Inflammatory macrophage treated with lipopolysaccharide for 1 hour (primary cell): ENCODE measurements at regions not wholly inside any gene's neighbourhood (a gene's known extent, or its start where the extent isn't known, plus 50 kb on each side); places are given as distances from the start of the nearest gene placed in this dataset.
"Not testable (repeated sequence)": the region's sequence is repeated elsewhere in the genome, so short reads cannot be mapped to it uniquely, and the experiment has no call there.

Experiments
- DNase-seq, 2 donors: peaks; one replicate each; pipeline ENCODE4 v3.0.0-alpha.2; 2020 to 2022

DNA sequence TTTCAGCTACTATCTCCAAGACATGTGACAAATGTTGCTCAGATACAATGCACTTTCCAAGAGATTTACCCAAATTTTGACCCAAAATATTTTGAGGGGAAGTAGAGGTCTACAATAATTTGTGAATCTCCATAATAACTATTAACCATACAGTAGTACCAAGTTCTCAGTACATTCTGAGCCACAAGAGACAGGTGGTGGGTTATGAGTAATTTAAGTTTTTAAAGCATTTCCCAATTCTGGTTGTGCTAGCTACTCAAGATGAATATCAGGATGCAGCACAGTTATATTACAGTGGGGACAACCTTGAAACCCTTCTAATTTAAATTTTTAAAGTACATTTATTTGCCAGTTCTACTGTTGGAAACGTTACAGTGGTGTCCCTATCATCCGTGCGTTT is 92.2 kb upstream of the MITF start:
- DNase-seq = no peak

GRCh38 chr3:69646287-69647067 is 92.8 kb upstream of the MITF start:
- DNase-seq = no peak

DNA sequence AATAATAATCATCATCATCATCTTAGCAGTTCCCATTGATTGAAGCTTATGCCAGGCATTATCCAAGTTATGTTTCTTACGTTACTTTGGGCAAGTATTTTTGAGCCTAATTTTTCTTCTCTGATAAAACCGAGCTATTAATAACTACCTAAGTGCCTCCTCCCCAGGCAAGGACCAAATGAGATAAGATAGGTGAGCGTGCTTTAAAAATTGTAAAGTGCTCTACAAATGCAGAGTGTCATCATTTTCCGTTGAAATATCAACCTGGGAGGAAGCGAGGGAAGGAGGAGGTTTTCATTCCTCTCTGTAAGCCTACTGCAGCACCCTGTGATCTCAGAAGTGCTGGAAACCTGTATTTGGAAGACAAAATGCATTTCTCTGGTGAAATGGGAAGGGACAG is 96.7 kb upstream of the MITF start:
- DNase-seq = no peak

DNA sequence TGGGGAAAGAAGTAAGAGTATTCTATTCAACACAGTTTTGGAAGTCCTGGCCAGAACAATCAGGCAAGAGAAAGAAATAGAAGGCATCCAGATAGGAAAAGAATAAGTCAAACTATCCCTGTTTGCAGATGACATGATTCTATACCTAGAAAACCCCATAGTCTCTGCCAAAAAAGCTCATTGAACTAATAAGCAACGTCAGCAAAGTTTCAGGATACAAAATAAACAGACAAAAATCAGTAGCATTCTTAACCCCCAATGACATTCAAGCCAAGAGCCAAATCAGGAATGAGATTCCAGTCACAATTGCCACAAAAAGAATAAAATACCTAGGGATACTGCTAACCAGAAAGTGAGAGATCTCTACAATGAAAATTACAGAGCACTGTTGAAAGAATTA is 99.4 kb upstream of the MITF start:
- DNase-seq = no peak

GRCh38 chr3:69628951-69629350 is 110.3 kb upstream of the MITF start:
- no peak for DNase-seq

GRCh38 chr3:69613286-69613685 is 126.0 kb upstream of the MITF start:
- no peak for DNase-seq

GRCh38 chr3:69612791-69613190 is 126.5 kb upstream of the MITF start:
- DNase-seq = peak; percentile 23 to 47

DNA sequence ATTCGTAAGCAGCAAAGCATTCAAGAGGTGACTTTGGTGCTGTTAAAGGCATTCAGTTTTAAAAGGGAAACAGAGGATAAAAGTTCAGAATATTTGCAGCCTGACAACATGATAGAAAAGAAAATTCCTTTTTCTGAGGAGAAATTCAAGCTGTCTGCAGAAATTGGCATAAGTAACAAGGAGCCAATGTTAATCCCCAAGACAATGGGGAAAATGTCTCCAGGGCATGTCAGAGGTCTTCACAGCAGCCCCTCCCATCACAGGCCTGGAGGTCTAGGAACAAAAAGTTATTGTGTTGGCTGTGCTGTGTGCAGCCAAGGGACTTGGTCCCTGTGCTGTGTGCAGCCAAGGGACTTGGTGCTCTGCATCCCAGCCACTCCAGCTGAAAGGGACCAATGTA is 129.7 kb upstream of the MITF start:
- not testable (repeated sequence) for DNase-seq

DNA sequence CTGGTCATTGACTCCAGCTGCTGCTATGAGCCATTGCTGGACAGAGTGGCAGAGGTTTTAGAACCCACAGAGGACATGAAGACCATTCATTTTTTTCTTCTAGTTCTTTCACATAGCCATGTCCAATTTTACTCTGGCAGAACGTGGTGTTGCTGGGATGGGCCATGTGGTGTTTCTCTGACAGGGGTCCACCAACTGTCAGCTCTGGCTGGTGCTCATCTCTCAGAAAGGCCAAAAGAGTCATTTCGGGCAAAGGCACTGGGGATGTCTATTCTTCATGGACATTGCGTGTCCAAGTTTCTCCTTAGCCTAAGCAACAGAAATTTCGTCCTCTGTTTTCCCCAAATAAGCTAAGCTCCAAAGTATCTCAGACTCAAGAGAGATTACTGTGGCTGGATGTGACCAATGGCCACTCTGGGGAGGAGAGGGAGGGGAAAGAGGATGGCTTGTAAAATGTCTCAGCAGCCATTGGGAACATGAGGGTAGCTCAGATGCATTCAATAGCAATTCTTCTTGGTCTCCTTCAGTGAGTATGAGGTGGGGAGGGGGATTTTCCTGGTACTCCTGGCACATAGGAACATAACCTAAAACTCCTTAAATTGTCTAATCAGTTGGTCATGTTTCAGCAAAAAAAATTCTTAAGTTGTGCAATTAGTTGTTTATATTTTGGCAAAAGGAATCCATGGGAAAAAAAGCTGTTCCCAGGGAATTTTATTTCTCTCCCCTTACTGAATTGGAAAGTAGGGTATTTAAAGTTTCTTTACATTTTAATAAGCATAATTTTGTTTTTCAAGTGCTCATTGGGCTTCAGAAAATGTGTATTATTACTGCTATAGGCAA is 131.6 kb upstream of the MITF start:
- DNase-seq = peak in 1 of 2 donors; percentile 1

DNA sequence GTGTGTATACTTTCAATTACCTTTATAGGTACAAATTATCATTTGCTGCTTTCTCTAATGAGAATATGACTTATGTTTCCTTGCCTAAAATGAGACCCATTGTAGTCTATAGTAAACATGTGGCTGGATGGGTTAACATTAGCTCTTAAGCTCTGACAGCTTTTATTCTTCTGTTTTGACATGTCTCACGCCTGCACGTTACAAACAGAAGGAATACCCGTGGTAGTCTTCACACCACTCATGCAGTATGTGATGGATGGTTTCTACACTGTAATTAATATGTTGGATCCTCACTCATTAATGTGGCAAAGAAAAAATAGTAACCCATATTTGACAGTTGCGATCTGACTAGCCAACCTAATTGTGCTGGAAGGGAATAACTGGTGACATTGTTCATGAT is 133.4 kb upstream of the MITF start:
- DNase-seq = no peak

GRCh38 chr3:69604735-69605450 is 134.4 kb upstream of the MITF start:
- DNase-seq = no peak

- no peak for DNase-seq
These were observed 137.2 kb upstream of the MITF start for GRCh38 chr3:69602112-69602511.

GRCh38 chr3:69594286-69594685 is 145.0 kb upstream of the MITF start:
- peak in 1 of 2 donors; percentile 19 for DNase-seq

GRCh38 chr3:69591164-69591736 is 148.0 kb upstream of the MITF start:
- no peak for DNase-seq

GRCh38 chr3:69590111-69590510 is 149.2 kb upstream of the MITF start:
- DNase-seq = no peak

GRCh38 chr3:69588170-69588569 is 151.1 kb upstream of the MITF start:
- DNase-seq = no peak

- no peak for DNase-seq
These were observed 153.8 kb upstream of the MITF start for GRCh38 chr3:69585472-69585871.

DNA sequence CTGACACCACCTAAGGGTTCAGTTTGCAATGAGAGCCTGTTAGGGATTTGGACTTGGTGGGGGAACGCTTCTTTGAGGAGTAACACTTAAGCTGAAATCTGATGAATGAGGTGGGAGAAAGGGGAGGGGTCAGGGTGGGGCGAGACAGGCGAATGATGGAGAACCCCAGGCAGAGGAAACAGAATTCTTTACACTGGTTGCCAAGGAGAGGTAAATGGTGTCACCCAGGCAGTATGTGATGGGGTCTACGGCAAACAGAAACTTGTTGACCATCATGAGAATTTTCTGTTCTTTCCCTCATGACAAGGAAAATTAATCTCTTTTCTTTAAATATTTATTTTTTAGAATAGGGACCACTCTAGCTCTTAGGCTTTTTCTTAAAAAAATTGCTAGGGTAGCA is 157.2 kb upstream of the MITF start:
- no peak for DNase-seq

DNA sequence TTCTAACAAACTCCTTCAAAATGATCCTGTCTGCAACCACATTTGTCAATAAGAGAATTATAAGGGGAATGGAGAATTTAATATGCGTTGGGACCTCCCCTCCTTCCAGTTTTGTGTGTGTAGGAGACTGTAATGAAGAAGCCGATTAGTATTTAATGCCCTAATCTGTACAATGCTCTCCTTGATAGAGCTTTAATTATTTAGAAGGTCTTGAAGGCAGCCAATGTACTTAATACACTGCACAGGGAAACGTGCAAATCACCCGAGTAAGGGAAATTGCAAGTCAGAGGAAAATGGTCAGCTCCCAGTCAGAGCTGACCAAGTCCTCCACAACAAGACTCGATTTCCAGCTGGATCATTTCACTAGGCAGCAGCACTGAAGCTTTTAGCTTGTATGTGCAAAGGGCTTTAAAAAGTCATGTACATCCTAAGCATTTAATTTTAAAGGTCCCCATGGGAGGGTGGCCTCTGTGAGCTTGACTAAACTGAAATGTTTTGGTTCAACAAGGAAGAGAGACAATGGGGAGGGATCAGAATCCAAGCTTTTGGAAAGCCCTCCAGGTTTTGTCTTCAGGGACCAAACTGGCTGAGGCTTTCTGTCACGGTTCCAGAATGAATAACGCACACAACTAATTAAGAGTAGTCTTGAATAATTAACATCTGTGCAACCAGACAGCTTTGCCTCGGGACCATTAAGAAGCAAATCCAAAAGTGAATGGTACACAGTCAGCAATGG is 159.8 kb upstream of the MITF start:
- DNase-seq = no peak

- DNase-seq = no peak
These were observed 169.7 kb upstream of the MITF start for GRCh38 chr3:69569520-69569919.

DNA sequence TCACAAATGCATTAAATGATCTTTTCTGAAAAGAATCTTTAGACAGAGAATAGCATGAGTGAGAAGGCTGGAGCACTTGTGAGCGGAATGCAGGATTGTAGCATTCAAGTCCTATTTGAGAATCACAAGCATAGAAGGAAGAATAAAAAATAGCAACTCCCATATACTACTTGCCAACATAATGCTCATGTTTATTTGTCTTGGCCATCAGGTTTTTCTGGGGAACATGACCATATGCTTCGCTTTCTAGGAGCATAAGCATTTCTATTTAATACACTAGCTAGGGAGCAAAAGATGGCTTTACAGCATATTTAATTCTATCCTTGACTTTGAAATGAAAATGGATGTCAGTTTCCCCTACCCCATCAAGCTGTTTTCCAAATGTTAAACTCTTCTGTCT is 170.3 kb upstream of the MITF start:
- no peak for DNase-seq

- no peak for DNase-seq
These were observed 170.8 kb upstream of the MITF start for GRCh38 chr3:69568458-69568857.

DNA sequence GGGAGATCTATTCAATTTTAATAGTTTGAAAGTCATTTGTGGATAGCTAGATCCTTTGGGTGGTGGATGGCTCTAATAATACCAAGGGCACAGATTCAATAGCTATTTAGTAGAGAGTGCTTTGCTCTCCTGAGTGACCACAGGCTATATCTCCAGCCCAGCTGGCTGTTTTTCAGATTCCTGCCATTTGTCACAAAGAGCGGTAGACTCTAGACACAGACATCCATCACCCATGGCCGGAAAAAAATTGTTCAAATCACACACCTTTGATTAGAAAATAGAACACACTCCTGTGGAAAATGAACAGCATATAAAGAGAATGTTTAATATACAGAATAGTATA is 171.6 kb upstream of the MITF start:
- DNase-seq = no peak
